HG03460 (cell line): ENCODE measurements at regions not wholly inside any gene's neighbourhood (a gene's known extent, or its start where the extent isn't known, plus 50 kb on each side); places are given as distances from the start of the nearest gene placed in this dataset.

ENCODE experiments used
- ATAC-seq: cut with Tn5 transposase; IDR thresholded peaks from one replicate; pipeline ENCODE4 v1.9.1; 2021; ENCODE audit not compliant: unreplicated experiment

GRCh38 chr21:34022627-34023335 lies 50.6 kb upstream of the MRPS6 start:
- ATAC-seq = no peak

- no peak for ATAC-seq
Measured at GRCh38 chr21:34021726-34022125, 51.7 kb upstream of the MRPS6 start.

- ATAC-seq = no peak
Measured at GRCh38 chr21:34020983-34021553, 52.3 kb upstream of the MRPS6 start.

DNA sequence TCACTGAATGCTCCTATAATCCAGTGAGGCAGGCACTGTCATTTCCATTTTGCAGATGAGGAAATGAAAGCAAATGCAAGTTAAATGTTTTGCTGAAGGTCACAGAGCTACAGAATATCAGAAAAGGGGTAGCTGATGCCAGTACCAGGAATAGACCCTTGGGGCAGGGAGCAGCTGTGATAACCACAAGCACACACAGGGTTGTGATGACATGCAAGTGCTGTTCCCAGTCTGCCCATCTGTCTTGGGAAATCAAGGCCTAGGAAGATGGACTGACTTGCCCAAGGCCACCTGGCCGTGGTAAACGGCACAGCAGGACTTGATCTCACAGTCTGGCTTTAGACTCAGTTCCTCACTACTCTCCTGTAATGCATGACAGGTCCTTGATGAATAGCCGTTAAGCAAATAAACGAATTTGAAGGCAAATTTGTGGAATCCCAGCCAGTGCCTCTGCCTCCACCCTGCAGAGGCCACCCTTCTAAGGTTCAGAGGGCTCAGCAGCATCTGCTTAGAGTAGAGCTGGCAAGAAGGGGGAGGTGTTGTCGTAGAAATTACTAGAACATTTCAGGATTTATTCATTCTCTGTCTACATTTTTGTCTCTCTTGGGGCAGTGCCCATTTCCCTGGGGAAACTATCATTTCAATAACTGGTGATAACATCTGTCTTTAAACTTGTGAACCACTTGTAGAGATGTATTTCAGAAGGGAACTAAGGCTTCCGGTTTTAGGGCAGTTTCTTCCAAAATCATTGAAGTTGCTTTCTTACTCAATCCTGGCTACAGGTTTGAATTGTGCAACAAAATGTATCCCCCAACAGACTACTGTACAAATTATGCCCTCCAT lies 53.2 kb upstream of the MRPS6 start:
- peak; percentile 37 for ATAC-seq

- no peak for ATAC-seq
Measured at GRCh38 chr21:34019402-34019801, 54.0 kb upstream of the MRPS6 start.

GRCh38 chr21:34018910-34019309 lies 54.5 kb upstream of the MRPS6 start:
- no peak for ATAC-seq

DNA sequence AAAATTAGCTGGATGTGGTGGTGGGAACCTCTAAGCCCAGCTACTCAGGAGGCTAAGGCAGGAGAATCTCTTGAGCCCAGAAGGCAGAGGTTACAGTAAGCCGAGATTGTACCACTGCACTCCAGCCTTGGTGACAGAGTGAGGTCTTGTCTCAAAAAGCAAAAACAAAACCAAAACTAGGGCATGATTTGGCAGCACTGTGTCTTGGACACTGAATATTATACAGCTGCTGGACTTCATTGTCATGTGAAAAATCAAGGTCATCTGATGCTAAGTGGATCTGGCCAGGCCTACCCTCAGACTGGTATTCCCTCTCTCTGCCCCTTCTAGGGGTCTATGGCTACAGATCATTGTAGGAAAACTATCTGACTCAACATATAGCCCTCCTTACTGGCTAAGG lies 55.2 kb upstream of the MRPS6 start:
- no peak for ATAC-seq

DNA sequence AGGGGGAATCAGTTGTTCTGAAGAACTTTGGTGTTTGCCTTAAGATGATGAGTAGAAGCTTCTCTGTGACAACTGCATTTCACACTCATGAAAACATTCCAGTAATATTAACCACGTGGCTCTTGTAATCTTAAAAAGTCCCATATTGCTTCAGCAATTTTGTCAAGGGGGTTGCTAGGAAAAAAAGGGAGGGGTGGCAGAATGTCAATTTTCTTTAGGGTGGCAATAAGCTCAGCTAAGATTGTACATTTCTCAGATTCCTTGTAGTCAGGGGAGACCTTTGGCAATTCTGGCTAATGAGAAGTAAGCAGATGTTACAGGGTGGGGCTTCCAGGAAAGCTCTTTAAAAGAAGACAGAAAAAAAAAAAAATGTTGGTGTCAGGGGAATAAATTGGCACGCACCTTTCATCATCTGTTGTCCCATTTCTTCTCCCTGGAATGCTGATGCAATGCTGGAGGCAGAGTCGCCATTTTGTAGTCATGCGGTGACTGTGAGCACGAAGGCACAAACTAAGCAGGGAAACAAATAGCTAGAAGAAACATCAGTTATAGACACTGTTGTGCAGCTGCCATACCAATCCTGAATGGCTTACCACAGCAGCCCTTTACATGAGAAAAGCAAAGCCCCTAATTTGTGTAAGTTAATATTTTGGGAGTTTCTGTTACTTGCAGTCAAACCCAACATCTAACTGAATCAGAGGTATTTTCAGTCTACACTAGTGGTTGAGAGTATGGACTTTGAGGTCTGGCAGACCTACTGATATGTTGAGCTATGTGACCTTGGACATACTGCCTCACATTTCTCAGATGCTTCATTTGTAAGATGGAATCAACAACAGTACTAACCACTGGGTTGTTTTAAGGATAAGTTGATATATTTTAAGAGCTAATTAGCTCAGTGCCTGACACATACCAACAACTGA lies 56.1 kb upstream of the MRPS6 start:
- no peak for ATAC-seq

DNA sequence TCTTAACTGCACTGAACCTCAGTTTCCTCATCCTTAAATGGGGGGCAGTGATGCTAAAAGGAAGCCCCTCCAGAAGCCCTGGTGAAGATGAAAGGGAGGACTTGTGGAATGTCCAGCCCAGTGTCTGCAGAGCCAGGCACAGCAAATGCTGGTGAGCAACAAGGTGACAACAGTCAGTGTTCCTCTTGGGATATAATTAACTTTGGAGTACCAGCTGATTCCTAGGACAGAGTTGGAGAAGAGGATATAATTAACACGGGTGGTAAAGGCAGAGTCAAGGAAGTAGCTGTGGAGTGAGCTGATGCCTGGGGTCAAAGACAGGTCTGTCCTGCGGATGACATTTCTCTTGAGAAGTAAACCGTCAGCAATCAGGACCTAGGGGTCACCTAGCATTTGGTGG lies 60.7 kb upstream of the MRPS6 start:
- ATAC-seq = no peak

- no peak for ATAC-seq
Measured at GRCh38 chr21:34011660-34012059, 61.7 kb upstream of the MRPS6 start.

- ATAC-seq = no peak
Measured at GRCh38 chr21:34009193-34009592, 64.2 kb upstream of the MRPS6 start.

DNA sequence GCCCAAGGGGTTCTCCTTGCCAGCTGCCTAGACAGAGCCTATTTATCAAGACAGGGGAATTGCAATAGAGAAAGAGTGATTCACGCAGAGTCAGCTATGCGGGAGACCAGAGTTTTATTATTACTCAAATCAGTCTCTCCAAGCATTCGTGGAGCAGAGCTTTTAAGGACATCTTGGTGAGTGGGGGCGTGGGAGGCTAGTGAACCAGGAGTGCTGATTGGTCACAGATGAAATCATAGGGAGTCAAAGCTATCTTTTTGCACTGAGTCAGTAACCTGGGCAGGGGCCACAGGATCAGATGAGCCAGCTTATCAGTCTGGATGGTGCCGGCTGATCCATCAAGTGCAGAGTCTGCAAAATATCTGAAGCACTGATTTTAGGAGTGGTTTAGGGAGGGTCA lies 64.8 kb upstream of the MRPS6 start:
- ATAC-seq = no peak

GRCh38 chr21:34006611-34007168 lies 66.7 kb upstream of the MRPS6 start:
- no peak for ATAC-seq

- no peak for ATAC-seq
Measured at GRCh38 chr21:34004974-34005373, 68.4 kb upstream of the MRPS6 start.

DNA sequence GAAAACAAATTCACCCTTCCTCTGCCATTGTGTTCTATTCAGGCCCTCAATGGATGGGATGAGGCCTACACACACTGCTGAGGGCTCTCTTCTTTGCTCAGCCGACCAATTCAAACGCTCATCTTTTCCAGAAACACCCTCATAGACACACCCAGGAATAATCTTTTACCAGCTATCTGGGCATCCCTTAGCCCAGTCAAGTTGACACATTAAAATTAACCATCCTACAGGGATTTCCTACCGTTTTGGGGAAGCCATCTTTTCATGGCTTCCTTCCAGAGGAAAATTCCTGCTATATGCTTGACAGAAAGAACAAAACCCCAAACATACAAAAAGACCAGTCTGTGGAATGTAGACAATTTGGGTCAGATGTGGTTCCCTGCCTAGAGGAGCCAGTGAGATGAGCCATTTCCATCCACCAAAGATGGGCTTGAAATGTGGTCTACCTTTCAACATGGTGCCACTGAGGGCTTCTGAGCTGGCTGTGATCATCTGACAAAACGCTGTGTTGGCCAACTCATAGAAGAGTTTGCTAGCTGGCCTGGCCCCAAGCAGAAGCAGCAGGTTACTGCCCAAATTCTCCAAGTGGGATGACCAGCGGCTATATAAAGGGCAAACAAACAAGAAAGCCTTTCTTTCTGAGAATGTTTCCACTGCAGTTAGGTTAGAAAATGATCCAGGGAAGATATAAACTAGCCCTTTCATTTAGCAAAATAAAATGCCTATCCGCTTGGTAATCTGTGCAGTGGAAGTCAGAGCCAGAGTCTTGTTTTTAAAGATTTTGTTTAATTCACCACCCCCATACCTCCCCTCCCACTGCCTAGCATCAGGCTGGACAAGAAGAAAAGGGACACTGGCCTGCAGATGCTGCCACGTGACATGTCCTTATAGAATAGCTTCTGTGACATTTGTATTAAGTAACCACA lies 69.1 kb upstream of the MRPS6 start:
- no peak for ATAC-seq

GRCh38 chr21:34003428-34003827 lies 70.0 kb upstream of the MRPS6 start:
- no peak for ATAC-seq

GRCh38 chr21:34000375-34000774 lies 73.0 kb upstream of the MRPS6 start:
- ATAC-seq = no peak

GRCh38 chr21:33998809-33999208 lies 74.6 kb upstream of the MRPS6 start:
- no peak for ATAC-seq

- no peak for ATAC-seq
Measured at GRCh38 chr21:33998402-33998801, 75.0 kb upstream of the MRPS6 start.

- ATAC-seq = no peak
Measured at GRCh38 chr21:33997436-33997835, 75.9 kb upstream of the MRPS6 start.
